Tibial artery (tissue), 4 donors: ENCODE measurements at regions not wholly inside any gene's neighbourhood (a gene's known extent, or its start where the extent isn't known, plus 50 kb on each side); places are given as distances from the start of the nearest gene placed in this dataset.
"Not testable (repeated sequence)": the region's sequence is repeated elsewhere in the genome, so short reads cannot be mapped to it uniquely, and the experiment has no call there.

Experiments
- DNase-seq, 2 donors: peaks; one replicate each; pipeline ENCODE4 v3.0.0-alpha.2; 2019
- H3K27ac ChIP-seq, 2 donors: fragments of 200-600 bp; sonication (generic) in 1 of 2; 1 replicate in 1 of 2; 2 replicates in 1 of 2; pipeline ENCODE4 v1.5.1; 2018 to 2019; ENCODE audit warnings: mild to moderate bottlenecking in 1 of 2
- H3K27me3 ChIP-seq, 2 donors: fragments of 200-600 bp; sonication (generic) in 1 of 2; one replicate each; pipeline versions ENCODE4 v1.5.1 to v1.6.0; 2016 to 2019
- H3K36me3 ChIP-seq, 3 donors: fragments of 200-600 bp; sonication (generic) in 2 of 3; one replicate each; pipeline ENCODE4 v1.5.1; 2016 to 2019; ENCODE audit warnings: mild to moderate bottlenecking in 2 of 3
- H3K4me1 ChIP-seq, 4 donors: fragments of 200-600 bp; sonication (generic) in 2 of 4; 1 replicate in 3 of 4; 2 replicates in 1 of 4; pipeline ENCODE4 v1.5.1; 2016 to 2019
- H3K4me3 ChIP-seq, 2 donors: fragments of 200-600 bp; sonication (generic) in 1 of 2; 1 replicate in 1 of 2; 2 replicates in 1 of 2; pipeline ENCODE4 v1.5.1; 2018 to 2019; ENCODE audit warnings: mild to moderate bottlenecking in 2 of 2
- H3K9me3 ChIP-seq, 3 donors: fragments of 200-600 bp; sonication (generic) in 1 of 3; one replicate each; pipeline ENCODE4 v1.5.1; 2016 to 2019
- CTCF ChIP-seq, 2 experiments: fragments of 200-600 bp in 1 of 2; fragments of 450-650 bp in 1 of 2; IDR thresholded peaks; one replicate each; pipeline ENCODE4 v1.5.1; 2017 to 2019; ENCODE audit warnings: antibody characterized with exemption in 2 of 2, mild to moderate bottlenecking in 1 of 2, moderate library complexity in 1 of 2
- intact Hi-C: fragments of 100-400 bp; cut with DNase I; formaldehyde crosslinking; loops from one replicate; pipeline ENCODE4 v1.15.0; 2023; ENCODE audit warnings: low total_unique reads

DNA sequence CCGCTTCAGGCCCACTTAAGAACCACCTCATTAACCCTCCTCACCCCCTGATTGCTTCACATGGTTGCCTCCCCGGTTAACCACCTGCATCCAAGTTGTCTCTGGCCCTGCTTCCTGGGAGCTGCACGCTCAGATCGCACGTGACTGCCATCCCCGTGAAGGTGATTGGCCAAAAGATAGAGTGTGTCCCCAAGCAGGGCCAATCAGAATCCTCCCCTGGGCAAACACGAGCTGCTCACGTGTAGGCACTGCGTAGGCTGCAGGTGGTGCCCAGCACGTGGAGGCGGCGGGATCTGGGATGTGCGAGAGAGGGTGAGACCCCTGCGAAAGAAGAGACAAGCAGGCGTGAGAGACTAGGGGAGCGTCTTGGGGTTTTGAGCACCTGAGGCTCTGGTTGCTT is 111.8 kb upstream of the CRHR1 start:
- Histone ChIP-seq H3K27me3 (peaks cover 0 to 31% of the 10 kb centered on the region in 2 donors), H3K4me1 (no peaks in the 10 kb centered on the region), H3K4me3 (no peak overlapping the region), H3K27ac (no peak overlapping the region), H3K36me3 (no peaks in the 10 kb centered on the region), H3K9me3 (peaks cover 0 to 10% (median 0%) of the 10 kb centered on the region in 3 donors)
- peak in 1 of 2 donors; percentile 64 for DNase-seq
- no peak for TF ChIP-seq CTCF (IDR thresholded peaks at IDR 0.05)
- intact Hi-C loops: no loop called here

- Histone ChIP-seq H3K27me3 (peaks cover 0 to 30% of the 10 kb centered on the region in 2 donors), H3K9me3 (peaks cover 0 to 10% (median 0%) of the 10 kb centered on the region in 3 donors), H3K4me1 (no peaks in the 10 kb centered on the region), H3K36me3 (no peaks in the 10 kb centered on the region), H3K4me3 (no peak overlapping the region), H3K27ac (no peak overlapping the region)
- intact Hi-C loops: no loop called here
- TF ChIP-seq CTCF (IDR thresholded peaks at IDR 0.05): no peak
- no peak for DNase-seq
Measured at GRCh38 chr17:45672792-45673191, 111.3 kb upstream of the CRHR1 start.

GRCh38 chr17:45673759-45674158 is 110.4 kb upstream of the CRHR1 start:
- H3K4me3 ChIP-seq, intact Hi-C loops, H3K4me1 ChIP-seq, H3K36me3 ChIP-seq, H3K9me3 ChIP-seq, H3K27ac ChIP-seq, DNase-seq: not testable (repeated sequence)
- H3K27me3 ChIP-seq: peaks cover 0 to 31% of the 10 kb centered on the region in 2 donors

GRCh38 chr17:45675012-45675411 is 109.1 kb upstream of the CRHR1 start:
- Histone ChIP-seq H3K27me3 (peaks cover 0 to 33% of the 10 kb centered on the region in 2 donors), H3K36me3 (no peaks in the 10 kb centered on the region), H3K9me3 (peaks cover 0 to 15% (median 8%) of the 10 kb centered on the region in 3 donors), H3K4me1 (no peaks in the 10 kb centered on the region), H3K4me3 (no peak overlapping the region), H3K27ac (no peak overlapping the region)
- DNase-seq: no peak
- no peak for TF ChIP-seq CTCF (IDR thresholded peaks at IDR 0.05)
- intact Hi-C loops: no loop called here

DNA sequence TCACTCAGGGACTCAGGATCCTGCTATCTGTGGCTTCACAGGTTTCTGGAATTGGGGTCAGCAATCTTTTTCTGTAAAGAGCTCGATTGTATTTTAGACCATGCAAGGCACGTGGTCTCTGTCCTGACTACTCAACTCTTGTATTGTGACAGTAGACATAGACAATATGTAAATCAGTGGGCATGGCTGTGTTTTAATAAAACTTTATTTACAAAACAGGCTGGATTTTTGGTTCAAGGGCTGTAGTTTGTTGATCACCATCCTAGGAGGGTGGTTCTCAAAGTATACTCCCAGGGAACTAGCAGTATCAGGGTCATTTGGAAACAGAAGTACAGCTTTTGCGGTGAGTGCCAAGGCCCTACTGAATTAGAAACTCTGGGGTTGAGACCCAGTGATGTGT is 108.2 kb upstream of the CRHR1 start:
- Histone ChIP-seq H3K36me3 (no peaks in the 10 kb centered on the region), H3K4me1 (no peaks in the 10 kb centered on the region), H3K9me3 (peaks cover 0 to 15% (median 8%) of the 10 kb centered on the region in 3 donors), H3K27me3 (peaks cover 0 to 30% of the 10 kb centered on the region in 2 donors), H3K4me3 (no peak overlapping the region), H3K27ac (no peak overlapping the region)
- intact Hi-C loops: no loop called here
- no peak for TF ChIP-seq CTCF (IDR thresholded peaks at IDR 0.05)
- DNase-seq: no peak

- H3K4me1 ChIP-seq: no peaks in the 10 kb centered on the region
- no peak for TF ChIP-seq CTCF (IDR thresholded peaks at IDR 0.05)
- no peak overlapping the region for H3K27ac ChIP-seq
- peaks cover 0 to 15% (median 8%) of the 10 kb centered on the region in 3 donors for H3K9me3 ChIP-seq
- no peak for DNase-seq
- peaks cover 0 to 32% of the 10 kb centered on the region in 2 donors for H3K27me3 ChIP-seq
- intact Hi-C loops: no loop called here
- H3K36me3 ChIP-seq: no peaks in the 10 kb centered on the region
- H3K4me3 ChIP-seq: no peak overlapping the region
Measured at GRCh38 chr17:45676695-45677094, 107.4 kb upstream of the CRHR1 start.
